ENCODE measurements at regions not wholly inside any gene's neighbourhood (a gene's known extent, or its start where the extent isn't known, plus 50 kb on each side); places are given as distances from the start of the nearest gene placed in this dataset.

DNA sequence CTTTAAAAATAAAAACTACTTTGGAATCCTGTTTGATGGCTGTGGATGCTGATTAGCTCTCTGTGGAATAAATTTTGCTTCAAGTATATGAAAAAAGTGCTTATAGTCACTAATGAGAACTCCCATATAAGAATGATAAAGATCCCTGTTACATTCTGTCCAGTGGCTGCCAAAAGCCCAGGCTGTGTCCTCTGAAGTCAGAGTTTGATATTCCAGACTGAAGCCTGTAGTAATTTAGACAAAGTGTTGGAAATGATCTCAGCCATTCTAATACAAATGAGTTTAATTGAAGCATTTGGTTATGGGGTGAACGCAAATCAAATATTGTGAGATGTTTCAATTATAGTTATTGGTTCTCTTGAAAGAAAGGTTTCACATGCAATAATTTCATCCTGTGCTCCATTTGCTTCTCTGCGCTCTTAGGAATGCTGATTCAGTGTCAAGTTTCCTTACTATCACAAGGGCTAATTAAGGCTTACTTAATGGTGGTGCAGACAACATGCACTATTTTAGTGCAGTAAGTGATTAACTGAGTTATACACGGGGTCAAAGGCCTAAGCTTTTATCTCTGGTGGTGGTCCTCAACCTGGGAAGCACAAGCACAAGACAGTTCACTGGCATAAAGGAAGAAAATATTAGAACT is 867.6 kb downstream of the SORCS1 start:
- TF ChIP-seq, protein P1, sequence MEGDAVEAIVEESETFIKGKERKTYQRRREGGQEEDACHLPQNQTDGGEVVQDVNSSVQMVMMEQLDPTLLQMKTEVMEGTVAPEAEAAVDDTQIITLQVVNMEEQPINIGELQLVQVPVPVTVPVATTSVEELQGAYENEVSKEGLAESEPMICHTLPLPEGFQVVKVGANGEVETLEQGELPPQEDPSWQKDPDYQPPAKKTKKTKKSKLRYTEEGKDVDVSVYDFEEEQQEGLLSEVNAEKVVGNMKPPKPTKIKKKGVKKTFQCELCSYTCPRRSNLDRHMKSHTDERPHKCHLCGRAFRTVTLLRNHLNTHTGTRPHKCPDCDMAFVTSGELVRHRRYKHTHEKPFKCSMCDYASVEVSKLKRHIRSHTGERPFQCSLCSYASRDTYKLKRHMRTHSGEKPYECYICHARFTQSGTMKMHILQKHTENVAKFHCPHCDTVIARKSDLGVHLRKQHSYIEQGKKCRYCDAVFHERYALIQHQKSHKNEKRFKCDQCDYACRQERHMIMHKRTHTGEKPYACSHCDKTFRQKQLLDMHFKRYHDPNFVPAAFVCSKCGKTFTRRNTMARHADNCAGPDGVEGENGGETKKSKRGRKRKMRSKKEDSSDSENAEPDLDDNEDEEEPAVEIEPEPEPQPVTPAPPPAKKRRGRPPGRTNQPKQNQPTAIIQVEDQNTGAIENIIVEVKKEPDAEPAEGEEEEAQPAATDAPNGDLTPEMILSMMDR (IDR thresholded peaks at IDR 0.05; ENCODE audit: insufficient read depth, low read length, poor library complexity, severe bottlenecking), result no peak
- TF ChIP-seq EZH2phosphoT487 (conservative IDR thresholded peaks at IDR 0.05; ENCODE audit: low read length), result no peak
